GM12865 (cell line): ENCODE measurements at regions not wholly inside any gene's neighbourhood (a gene's known extent, or its start where the extent isn't known, plus 50 kb on each side); places are given as distances from the start of the nearest gene placed in this dataset.
A peak's percentile ranks its signal among the peaks of the same experiment; 100 is the strongest.

Experiments used
- DNase-seq: peaks from one replicate; pipeline ENCODE4 v3.0.0; 2010; ENCODE audit warnings: low read depth
- H3K4me3 ChIP-seq: 2 replicates; pipeline ENCODE4 v1.5.1; 2011; ENCODE audit warnings: mild to moderate bottlenecking, low read depth, low read length, control low read depth
- TF ChIP-seq, protein P1 (sequence below): IDR thresholded peaks from 2 replicates; pipeline ENCODE4 v1.5.1; 2011; ENCODE audit warnings: low read length, control low read depth, low read depth, inconsistent platforms; ENCODE audit not compliant: insufficient read depth; ENCODE audit errors: missing control alignments

DNA sequence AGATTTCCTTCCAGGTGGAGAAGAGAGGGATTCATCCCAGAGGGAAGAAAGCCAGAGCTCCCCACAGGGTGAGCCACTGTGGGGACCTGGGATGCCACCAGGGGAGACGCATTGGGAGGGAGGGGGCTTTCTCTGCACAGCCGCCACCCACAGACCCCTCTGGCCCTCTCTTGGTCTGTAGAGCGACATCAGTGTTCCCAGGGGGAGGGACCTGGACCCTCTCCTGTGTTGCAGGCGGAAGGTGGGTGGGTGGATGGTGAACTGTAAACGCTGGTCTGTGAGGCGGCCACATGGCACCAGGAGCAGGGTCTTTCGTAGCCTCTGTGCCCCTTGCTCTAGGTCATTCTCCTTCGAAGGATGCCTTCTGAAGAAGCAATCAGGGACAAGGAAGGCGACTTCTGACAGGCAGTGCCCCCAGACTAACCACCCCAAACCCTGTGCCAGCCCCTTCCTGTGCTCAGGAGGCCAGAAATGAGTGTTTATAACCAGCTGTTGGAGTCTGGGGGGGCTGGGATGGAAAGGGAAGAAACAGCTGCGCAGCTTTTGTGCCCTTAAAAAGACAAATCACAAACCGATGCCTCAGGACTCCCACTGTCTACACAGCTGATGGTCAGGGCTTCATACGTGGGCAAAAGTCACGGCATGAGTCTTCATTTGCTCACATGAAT lies 121.4 kb upstream of the ZBTB40 start:
- no peak overlapping the region for H3K4me3 ChIP-seq
- TF ChIP-seq, protein P1, sequence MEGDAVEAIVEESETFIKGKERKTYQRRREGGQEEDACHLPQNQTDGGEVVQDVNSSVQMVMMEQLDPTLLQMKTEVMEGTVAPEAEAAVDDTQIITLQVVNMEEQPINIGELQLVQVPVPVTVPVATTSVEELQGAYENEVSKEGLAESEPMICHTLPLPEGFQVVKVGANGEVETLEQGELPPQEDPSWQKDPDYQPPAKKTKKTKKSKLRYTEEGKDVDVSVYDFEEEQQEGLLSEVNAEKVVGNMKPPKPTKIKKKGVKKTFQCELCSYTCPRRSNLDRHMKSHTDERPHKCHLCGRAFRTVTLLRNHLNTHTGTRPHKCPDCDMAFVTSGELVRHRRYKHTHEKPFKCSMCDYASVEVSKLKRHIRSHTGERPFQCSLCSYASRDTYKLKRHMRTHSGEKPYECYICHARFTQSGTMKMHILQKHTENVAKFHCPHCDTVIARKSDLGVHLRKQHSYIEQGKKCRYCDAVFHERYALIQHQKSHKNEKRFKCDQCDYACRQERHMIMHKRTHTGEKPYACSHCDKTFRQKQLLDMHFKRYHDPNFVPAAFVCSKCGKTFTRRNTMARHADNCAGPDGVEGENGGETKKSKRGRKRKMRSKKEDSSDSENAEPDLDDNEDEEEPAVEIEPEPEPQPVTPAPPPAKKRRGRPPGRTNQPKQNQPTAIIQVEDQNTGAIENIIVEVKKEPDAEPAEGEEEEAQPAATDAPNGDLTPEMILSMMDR, result no peak
- DNase-seq, result no peak

- TF ChIP-seq, protein P1, result no peak
- no peak for DNase-seq
- H3K4me3 ChIP-seq, result no peak overlapping the region
Observed at GRCh38 chr1:22330760-22331119, 120.9 kb upstream of the ZBTB40 start.

- no peak for DNase-seq
- H3K4me3 ChIP-seq, result no peak overlapping the region
- TF ChIP-seq, protein P1, result no peak
Observed at GRCh38 chr1:22331618-22332423, 119.8 kb upstream of the ZBTB40 start.

GRCh38 chr1:22332424-22332717 lies 119.3 kb upstream of the ZBTB40 start:
- DNase-seq, result no peak
- TF ChIP-seq, protein P1, result no peak
- no peak overlapping the region for H3K4me3 ChIP-seq

GRCh38 chr1:22332795-22333499 lies 118.7 kb upstream of the ZBTB40 start:
- no peak overlapping the region for H3K4me3 ChIP-seq
- TF ChIP-seq, protein P1, result no peak
- peak; percentile 32 for DNase-seq

GRCh38 chr1:22333516-22334121 lies 118.0 kb upstream of the ZBTB40 start:
- H3K4me3 ChIP-seq, result no peak overlapping the region
- DNase-seq, result no peak
- TF ChIP-seq, protein P1, result no peak
